ENCODE measurements at regions not wholly inside any gene's neighbourhood (a gene's known extent, or its start where the extent isn't known, plus 50 kb on each side); places are given as distances from the start of the nearest gene placed in this dataset.

- no peak for TF ChIP-seq CTCF (IDR thresholded peaks at IDR 0.05; ENCODE audit: low read length)
- no peak for TF ChIP-seq EZH2 (optimal IDR thresholded peaks at IDR 0.05; ENCODE audit: low read depth, low read length)
Measured at GRCh38 chr6:19231878-19232561, 605.1 kb upstream of the ID4 start.

Data from MM.1S (cell line).